ENCODE measurements at regions not wholly inside any gene's neighbourhood (a gene's known extent, or its start where the extent isn't known, plus 50 kb on each side); places are given as distances from the start of the nearest gene placed in this dataset.

DNA sequence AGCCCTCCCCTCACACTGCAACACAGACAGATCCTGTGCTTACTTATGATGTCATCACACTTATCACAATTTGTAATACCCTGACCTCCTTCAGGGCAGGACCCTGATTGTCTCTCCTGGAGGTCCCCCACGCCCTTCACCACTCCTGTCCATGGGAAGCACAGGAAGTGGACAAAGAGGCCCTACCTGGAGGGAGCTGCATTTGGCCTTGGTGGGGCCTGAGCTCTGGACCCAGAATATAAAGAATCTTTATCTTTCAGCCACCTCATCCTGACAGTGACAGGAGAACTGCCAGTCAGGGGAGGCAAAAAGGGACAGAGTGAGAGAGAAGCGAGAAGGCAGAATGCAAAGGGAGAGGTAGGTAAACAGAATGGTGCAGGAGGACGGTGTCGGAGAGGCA lies 303.4 kb upstream of the N4BP1 start:
- Histone ChIP-seq H3K36me3 (replicated peaks in 1 of 2; ENCODE audit: control extremely low read depth in 1 of 2, control insufficient read depth in 1 of 2, extremely low read depth in 1 of 2, insufficient read depth in 2 of 2, low read length in 1 of 2) (no peaks in the 10 kb centered on the region), H3K4me2 (replicated peaks; ENCODE audit: low read depth, low read length, poor library complexity, severe bottlenecking) (no peak overlapping the region), H2AFZ (ENCODE audit: insufficient read depth, low read depth, low read length, poor library complexity, severe bottlenecking) (no peak overlapping the region), H3K79me2 (ENCODE audit: control insufficient read depth, insufficient read depth, low read length) (no peaks in the 10 kb centered on the region), H3K4me1 (ENCODE audit: control insufficient read depth in 2 of 2, insufficient read depth in 2 of 2, low read length in 2 of 2) (no peaks in the 10 kb centered on the region), H3K27ac (ENCODE audit: low read length in 2 of 2) (no peak overlapping the region), H3K27me3 (replicated peaks in 1 of 4; ENCODE audit: control extremely low read depth in 1 of 4, control insufficient read depth in 3 of 4, insufficient read depth in 4 of 4, low read length in 3 of 4) (no peaks in the 10 kb centered on the region), H3K9ac (ENCODE audit: low read length) (no peak overlapping the region), H3K4me3 (ENCODE audit: control extremely low read depth in 1 of 5, extremely low read depth in 1 of 5, insufficient read depth in 1 of 5, low read depth in 2 of 5, low read length in 4 of 5) (no peak overlapping the region), H3K9me3 (ENCODE audit: control extremely low read depth in 1 of 3, control insufficient read depth in 2 of 3, insufficient read depth in 1 of 3, low read length in 2 of 3) (peaks cover 0 to 7% (median 0%) of the 10 kb centered on the region in 3 donors), H4K20me1 (ENCODE audit: control insufficient read depth, insufficient read depth, low read length, poor library complexity, severe bottlenecking) (no peaks in the 10 kb centered on the region)
- H3K27ac Mint-ChIP-seq = no peak overlapping the region
- WGBS (ENCODE audit: insufficient coverage) = 69% methylated on average over 4 of the region's 4 CpGs
- CTCF ChIA-PET = no interaction called here
- POLR2A ChIA-PET = no interaction called here
- TF ChIP-seq EZH2 (IDR thresholded peaks at IDR 0.05; ENCODE audit: borderline replicate concordance, insufficient read depth, low read depth, low read length, poor library complexity, severe bottlenecking) (no peak), CTCF (IDR thresholded peaks at IDR 0.05) (no peak)
- no peak overlapping the region for H3K4me3 Mint-ChIP-seq
- no peak for ATAC-seq (ENCODE audit: low read depth)
- H3K9me3 Mint-ChIP-seq (ENCODE audit: insufficient read depth) = peaks cover 2% of the 10 kb centered on the region
- intact Hi-C loops (cut with micrococcal nuclease) = no loop called here
- no peaks in the 10 kb centered on the region for H3K27me3 Mint-ChIP-seq
- no peaks in the 10 kb centered on the region for H3K4me1 Mint-ChIP-seq
- DNase-seq = no peak

DNA sequence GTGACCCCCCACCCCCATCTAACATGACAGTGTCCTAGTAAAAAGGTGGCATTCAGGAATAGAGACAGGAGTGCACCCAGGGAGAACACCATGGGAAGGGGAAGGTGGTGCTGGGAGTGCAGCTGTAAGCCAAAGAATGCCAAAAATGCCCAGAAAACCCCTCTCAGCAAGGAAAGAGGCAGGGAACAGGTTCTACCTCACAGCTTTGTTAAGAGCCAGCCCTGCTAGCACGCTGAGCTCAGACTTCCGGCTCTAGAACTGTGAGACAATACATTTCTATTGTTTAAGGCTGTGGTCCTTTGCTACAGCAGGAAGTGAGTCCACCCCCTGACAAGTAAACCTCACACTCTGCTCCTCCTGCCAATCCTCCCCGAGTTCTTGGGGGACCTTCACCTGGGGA lies 302.4 kb upstream of the N4BP1 start:
- Mint-ChIP-seq H3K4me1 (no peaks in the 10 kb centered on the region), H3K27me3 (no peaks in the 10 kb centered on the region), H3K27ac (no peak overlapping the region), H3K9me3 (ENCODE audit: insufficient read depth) (peaks cover 2% of the 10 kb centered on the region), H3K4me3 (no peak overlapping the region)
- ChIA-PET POLR2A (no interaction called here), CTCF (no interaction called here)
- Histone ChIP-seq H3K4me1 (ENCODE audit: control insufficient read depth in 2 of 2, insufficient read depth in 2 of 2, low read length in 2 of 2) (no peaks in the 10 kb centered on the region), H3K9me3 (ENCODE audit: control extremely low read depth in 1 of 3, control insufficient read depth in 2 of 3, insufficient read depth in 1 of 3, low read length in 2 of 3) (peaks cover 0 to 4% (median 0%) of the 10 kb centered on the region in 3 donors), H3K4me2 (replicated peaks; ENCODE audit: low read depth, low read length, poor library complexity, severe bottlenecking) (no peak overlapping the region), H3K4me3 (ENCODE audit: control extremely low read depth in 1 of 5, extremely low read depth in 1 of 5, insufficient read depth in 1 of 5, low read depth in 2 of 5, low read length in 4 of 5) (no peak overlapping the region), H3K27ac (ENCODE audit: low read length in 2 of 2) (no peak overlapping the region), H3K9ac (ENCODE audit: low read length) (no peak overlapping the region), H4K20me1 (ENCODE audit: control insufficient read depth, insufficient read depth, low read length, poor library complexity, severe bottlenecking) (no peaks in the 10 kb centered on the region), H2AFZ (ENCODE audit: insufficient read depth, low read depth, low read length, poor library complexity, severe bottlenecking) (no peak overlapping the region), H3K27me3 (replicated peaks in 1 of 4; ENCODE audit: control extremely low read depth in 1 of 4, control insufficient read depth in 3 of 4, insufficient read depth in 4 of 4, low read length in 3 of 4) (no peaks in the 10 kb centered on the region), H3K79me2 (ENCODE audit: control insufficient read depth, insufficient read depth, low read length) (no peaks in the 10 kb centered on the region), H3K36me3 (replicated peaks in 1 of 2; ENCODE audit: control extremely low read depth in 1 of 2, control insufficient read depth in 1 of 2, extremely low read depth in 1 of 2, insufficient read depth in 2 of 2, low read length in 1 of 2) (no peaks in the 10 kb centered on the region)
- ATAC-seq (ENCODE audit: low read depth) (no peak), DNase-seq (no peak)
- 13% methylated on average over 2 of the region's 3 CpGs for WGBS (ENCODE audit: insufficient coverage)
- intact Hi-C loops (cut with micrococcal nuclease) = no loop called here
- TF ChIP-seq CTCF (IDR thresholded peaks at IDR 0.05) (no peak), EZH2 (IDR thresholded peaks at IDR 0.05; ENCODE audit: borderline replicate concordance, insufficient read depth, low read depth, low read length, poor library complexity, severe bottlenecking) (no peak)

Measured in B cell (primary cell).